ENCODE measurements at regions not wholly inside any gene's neighbourhood (a gene's known extent, or its start where the extent isn't known, plus 50 kb on each side); places are given as distances from the start of the nearest gene placed in this dataset.

DNA sequence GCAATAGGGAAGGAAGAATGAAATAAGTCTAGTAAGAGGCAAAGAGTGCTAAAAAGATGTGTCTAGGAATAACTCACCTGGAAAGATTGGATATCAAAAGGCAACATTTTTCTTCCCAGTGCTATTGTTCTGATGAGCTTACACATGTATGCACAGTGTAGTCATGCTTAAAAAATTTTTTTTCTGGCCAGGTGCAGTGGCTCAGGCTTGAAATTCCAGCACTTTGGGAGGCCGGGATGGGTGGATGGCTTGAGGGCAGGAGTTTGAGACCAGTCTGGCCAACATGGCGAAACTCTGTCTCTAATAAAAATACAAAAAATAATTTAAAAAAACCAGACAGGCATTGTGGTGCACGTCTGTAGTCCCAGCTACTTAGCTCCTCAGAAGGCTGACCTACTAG lies 795.8 kb upstream of the IGFBP7 start:
- no peak overlapping the region for H3K27ac ChIP-seq
- no peak for TF ChIP-seq ZFX (IDR thresholded peaks at IDR 0.05)
- TF ChIP-seq, protein P1, sequence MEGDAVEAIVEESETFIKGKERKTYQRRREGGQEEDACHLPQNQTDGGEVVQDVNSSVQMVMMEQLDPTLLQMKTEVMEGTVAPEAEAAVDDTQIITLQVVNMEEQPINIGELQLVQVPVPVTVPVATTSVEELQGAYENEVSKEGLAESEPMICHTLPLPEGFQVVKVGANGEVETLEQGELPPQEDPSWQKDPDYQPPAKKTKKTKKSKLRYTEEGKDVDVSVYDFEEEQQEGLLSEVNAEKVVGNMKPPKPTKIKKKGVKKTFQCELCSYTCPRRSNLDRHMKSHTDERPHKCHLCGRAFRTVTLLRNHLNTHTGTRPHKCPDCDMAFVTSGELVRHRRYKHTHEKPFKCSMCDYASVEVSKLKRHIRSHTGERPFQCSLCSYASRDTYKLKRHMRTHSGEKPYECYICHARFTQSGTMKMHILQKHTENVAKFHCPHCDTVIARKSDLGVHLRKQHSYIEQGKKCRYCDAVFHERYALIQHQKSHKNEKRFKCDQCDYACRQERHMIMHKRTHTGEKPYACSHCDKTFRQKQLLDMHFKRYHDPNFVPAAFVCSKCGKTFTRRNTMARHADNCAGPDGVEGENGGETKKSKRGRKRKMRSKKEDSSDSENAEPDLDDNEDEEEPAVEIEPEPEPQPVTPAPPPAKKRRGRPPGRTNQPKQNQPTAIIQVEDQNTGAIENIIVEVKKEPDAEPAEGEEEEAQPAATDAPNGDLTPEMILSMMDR (conservative IDR thresholded peaks at IDR 0.05), result no peak

DNA sequence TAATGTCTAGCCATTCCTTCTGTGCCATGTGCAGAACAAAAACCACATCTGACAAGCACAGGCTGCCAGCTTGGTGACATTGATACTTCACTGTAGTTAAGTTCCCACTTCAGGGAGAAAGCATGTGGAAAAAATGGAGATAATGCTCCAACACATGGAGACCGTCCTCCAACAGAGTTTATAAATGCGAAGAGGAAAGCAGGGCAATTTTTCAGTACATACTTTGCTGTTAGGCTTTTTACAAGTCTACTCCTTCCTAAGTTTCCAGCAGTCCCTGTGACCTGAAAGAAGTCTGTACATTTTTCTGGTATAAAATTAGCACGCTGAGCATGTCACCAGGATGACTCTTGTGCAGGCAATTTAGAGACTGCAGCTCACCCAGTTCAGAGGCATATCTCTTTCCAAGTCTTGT lies 766.9 kb upstream of the IGFBP7 start:
- H3K27ac ChIP-seq, result no peak overlapping the region
- no peak for TF ChIP-seq ZFX (IDR thresholded peaks at IDR 0.05)

DNA sequence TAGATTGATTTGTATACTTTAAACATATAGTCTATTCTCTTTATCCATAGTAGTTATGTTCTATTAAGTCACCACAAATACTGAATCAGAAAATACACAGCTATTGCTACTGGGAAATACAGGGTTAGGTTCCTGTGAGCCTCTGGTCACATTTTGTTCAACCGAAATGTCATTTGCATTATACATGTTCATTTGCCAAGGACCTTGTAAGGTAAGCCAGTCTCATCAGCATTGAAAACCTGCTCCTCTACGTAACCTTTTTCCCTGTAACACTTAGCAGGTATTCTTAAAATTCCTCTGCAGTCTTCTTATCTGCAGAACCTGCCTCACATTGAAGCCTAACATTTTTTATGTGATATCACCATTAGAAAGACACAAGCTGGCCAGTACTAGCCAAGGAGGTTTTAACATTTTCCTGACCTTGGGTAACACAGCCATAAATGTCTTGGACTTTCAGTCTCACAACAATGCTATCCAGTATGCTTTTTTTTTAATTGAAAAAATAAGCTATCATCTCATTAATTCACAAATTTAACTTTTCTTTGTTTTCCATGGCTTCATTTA lies 765.7 kb upstream of the IGFBP7 start:
- no peak overlapping the region for H3K27ac ChIP-seq
- no peak for TF ChIP-seq ZFX (IDR thresholded peaks at IDR 0.05)

DNA sequence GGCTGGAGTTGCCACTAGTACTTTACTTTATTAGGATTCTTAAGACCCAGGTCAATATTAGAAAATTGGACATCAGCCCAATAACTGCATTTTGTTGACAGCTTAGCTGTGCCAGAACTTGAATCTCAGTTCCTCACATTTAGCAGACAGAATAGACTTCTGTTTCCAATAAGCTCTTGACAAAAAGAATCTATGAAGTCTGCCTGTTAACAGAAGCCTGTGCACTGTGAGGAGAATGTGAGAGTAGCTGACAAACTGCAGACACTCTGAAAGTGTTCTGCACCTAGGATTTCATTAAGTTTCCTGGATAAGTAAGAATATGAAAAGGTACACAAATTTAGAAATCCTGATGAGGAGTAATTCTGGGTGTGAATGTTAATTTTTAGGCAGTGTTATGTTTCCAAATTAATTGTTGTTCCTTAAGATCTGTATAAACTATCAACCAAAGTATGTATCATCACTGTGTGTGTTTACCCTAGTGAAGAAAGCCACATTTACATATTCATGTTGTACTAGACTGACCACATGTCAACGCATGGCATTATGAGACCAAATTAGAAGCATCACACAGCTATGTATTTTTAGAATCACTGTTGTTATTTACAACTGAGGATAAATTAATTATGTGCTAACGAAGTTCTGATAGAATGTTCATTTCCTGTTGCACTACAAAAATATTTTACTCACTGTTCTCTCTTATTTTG lies 756.4 kb upstream of the IGFBP7 start:
- H3K27ac ChIP-seq, result no peak overlapping the region
- TF ChIP-seq, protein P1 (conservative IDR thresholded peaks at IDR 0.05), result no peak
- TF ChIP-seq ZFX (IDR thresholded peaks at IDR 0.05), result no peak

DNA sequence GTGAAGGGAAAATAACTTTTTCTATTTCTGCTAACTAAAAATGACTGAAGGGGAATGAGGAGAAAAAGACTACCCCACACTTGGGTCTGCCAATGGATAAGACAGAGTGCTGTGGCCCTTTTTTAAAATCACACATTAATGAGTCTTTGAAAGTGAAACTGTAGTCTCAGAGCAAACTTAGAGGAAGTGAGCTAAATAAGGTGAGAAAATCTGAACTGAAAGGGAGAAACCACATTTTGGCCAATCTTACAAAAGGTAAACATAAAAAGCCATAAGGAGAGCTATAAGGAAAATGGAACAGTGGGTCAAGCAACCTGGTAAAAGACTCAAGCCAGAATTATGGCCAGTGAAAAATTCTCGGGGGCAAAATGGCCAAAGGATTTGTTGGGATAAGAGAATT lies 755.1 kb upstream of the IGFBP7 start:
- H3K27ac ChIP-seq, result no peak overlapping the region
- TF ChIP-seq, protein P1 (conservative IDR thresholded peaks at IDR 0.05), result no peak
- TF ChIP-seq ZFX (IDR thresholded peaks at IDR 0.05), result no peak

DNA sequence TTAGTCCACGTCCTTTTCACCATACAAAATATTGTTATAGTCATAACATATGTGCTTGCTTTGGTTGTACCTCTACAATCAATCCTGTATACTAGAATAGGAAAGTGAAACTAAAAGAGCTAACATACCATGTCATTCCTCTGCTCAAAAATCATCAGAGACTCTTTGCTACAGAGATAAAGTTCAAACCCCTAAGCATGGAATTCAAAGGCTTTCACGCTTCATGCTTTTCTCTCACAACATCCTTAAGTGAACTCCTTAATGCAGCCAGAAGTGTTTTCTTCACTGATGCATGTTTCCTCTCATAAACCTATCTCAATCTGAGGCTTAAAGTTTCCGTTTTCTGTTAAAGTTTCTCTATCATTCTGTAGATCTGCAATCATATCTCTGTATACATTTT lies 744.6 kb upstream of the IGFBP7 start:
- no peak for TF ChIP-seq ZFX (IDR thresholded peaks at IDR 0.05)
- TF ChIP-seq, protein P1 (conservative IDR thresholded peaks at IDR 0.05), result no peak
- no peak overlapping the region for H3K27ac ChIP-seq

DNA sequence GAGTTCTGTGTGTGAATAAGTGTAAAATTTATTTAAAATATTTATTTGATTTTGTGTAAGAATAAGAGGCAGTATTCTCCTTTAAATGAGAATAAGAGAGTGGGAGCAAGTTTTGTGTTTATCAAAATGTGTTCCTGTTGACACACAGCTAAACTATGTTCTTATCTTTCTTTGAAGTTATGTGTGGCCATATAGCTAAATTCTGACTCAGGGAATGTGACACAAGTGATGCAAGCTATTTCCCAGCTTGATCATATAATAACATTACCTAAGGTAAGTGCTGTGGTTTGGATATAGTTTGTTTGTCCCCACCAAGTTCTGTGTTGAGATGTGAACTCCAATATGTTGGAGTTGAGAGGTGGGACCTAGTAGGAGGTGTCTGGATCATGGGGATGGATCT lies 740.0 kb upstream of the IGFBP7 start:
- no peak overlapping the region for H3K27ac ChIP-seq
- TF ChIP-seq ZFX (IDR thresholded peaks at IDR 0.05), result no peak
- TF ChIP-seq, protein P1 (conservative IDR thresholded peaks at IDR 0.05), result no peak

DNA sequence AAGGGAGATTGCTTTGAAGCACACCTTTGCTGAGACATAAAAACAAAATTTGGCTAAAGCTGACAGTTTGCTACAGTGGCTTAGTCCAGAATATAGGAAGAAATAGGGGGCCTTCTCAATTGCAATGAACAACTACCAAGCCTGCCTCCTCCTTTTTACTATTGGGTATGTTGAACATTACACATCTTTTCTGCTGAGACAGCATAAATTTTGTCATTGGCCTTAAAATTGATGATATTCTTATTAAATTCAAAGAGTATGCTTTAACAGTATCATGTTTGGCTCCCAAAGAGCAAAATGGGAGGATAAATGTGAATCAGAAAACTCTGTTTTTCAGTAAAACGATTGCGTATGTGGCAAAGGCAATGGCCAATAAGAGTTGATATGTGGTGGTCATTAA lies 721.9 kb upstream of the IGFBP7 start:
- TF ChIP-seq, protein P1 (conservative IDR thresholded peaks at IDR 0.05), result no peak
- TF ChIP-seq ZFX (IDR thresholded peaks at IDR 0.05), result no peak
- no peak overlapping the region for H3K27ac ChIP-seq
